OCI-M1 (cell line): ENCODE measurements at regions not wholly inside any gene's neighbourhood (a gene's known extent, or its start where the extent isn't known, plus 50 kb on each side); places are given as distances from the start of the nearest gene placed in this dataset.

Experiments used
- DNase-seq: peaks from one replicate; lab custom pipeline; 2025; lab: John Stamatoyannopoulos, UW

DNA sequence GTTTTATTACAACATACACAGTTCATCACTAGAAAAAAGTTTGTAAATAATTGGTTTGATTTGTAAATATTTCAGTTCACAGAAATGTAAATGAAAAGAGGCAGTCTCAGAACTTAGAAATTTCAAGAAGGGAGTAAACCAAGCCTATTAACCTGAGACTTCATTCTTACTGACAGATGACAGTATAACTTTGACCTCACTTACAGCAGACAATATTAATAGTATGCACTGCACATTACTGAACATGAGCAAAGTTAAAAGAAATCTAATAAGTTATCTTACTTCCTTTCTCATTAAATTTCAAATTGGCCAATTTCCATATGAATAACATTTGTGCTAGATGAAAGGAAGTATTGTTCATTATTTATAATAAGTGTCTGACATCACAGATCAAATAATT is 235.8 kb downstream of the SLC6A15 start:
- DNase-seq: no peak

DNA sequence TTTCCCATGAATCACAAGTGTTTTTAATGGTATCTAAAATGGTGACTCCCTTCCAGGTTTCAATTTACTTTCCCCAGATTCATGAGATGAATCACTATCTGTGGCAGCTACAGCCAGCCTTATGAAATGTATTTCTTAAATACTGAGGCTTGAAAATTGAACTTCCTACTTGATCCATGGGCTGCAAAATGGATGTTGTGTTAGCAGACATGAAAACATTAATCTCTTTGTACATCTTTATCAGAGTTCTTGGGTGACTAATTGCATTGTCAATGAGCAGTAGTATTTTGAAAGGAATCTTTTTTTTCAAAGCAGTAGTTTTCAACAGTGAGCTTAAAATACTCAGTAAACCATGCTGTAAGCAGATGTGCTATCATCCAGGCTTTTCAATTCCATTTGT is 250.8 kb downstream of the SLC6A15 start:
- DNase-seq: no peak

GRCh38 chr12:84660139-84660538 is 252.5 kb downstream of the SLC6A15 start:
- no peak for DNase-seq

DNA sequence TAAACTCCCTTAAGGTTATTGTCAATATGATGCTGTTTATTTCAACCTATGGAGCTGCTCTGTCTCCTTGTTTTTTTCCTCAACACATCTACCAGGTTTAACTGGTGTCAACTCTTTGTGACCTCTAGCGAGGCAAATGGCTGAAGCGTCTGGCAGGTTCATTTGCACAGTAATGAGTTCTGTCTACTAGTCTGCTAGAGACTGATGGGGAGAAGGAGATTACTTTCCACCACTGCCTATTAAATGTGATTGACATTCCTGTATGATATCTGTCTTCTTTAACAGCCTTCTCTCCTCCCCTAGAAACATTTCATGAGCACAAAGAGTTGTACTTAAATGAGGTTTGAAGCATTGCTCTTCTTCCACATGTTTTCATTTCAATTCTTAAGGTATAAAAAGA is 253.7 kb downstream of the SLC6A15 start:
- DNase-seq: no peak

- no peak for DNase-seq
These were observed 255.9 kb downstream of the SLC6A15 start for GRCh38 chr12:84656705-84657104.

DNA sequence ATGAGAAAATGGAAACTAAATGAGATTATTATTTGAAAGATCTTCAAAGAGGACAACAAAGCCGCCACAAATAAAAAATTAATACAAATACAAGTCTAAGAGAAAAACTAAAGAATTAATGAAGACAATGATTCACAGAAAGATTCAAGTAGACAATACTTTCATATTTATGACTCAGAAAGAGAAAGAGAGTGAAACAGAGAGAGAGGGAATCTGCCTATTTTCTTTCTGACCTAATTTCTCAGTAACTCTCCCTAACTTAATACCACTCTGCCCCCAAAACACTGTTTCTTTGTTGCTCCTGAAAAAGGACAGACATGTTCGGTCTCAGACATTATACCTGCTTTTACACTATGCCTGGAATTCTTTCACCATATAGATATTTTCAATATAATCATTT is 259.1 kb downstream of the SLC6A15 start:
- DNase-seq: no peak

GRCh38 chr12:84648425-84648824 is 264.2 kb downstream of the SLC6A15 start:
- no peak for DNase-seq

DNA sequence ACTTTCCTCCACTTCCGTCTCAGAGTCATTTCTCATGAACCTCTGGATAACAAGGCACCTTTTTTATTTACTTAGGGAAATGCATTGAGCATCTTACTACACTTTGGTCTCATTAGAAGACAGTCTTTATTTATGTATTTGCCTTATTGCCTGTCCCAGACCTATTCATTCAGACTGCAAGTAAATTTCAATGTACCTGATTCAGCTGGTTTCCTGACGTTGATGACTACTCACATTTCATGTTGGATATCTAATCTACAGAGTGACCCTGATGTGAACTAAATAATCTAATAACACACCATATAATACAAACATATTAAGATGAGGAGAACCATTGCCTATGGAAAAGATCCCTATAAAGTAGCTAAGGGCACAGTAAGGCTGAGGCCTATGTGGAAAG is 267.7 kb downstream of the SLC6A15 start:
- DNase-seq: no peak

DNA sequence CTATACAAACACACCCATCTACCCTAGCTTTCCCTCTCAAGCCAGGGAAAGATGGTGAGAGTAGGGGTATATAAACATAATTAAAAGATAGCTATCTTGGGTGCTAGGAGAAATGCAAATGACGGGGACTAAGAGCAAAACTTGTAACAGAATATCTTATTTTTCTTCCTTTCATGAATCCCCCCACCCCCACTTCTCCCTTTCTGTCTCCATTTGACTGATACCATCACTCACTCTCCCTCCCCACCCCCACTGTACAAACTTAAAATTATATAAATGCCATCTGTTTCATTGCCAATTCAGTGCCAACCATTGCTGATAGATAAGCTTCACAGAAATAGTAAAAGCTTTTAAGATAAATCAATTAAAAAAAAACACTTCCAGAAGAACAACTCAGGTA is 268.6 kb downstream of the SLC6A15 start:
- DNase-seq: no peak

- DNase-seq: no peak
These were observed 270.6 kb downstream of the SLC6A15 start for GRCh38 chr12:84641940-84642545.

DNA sequence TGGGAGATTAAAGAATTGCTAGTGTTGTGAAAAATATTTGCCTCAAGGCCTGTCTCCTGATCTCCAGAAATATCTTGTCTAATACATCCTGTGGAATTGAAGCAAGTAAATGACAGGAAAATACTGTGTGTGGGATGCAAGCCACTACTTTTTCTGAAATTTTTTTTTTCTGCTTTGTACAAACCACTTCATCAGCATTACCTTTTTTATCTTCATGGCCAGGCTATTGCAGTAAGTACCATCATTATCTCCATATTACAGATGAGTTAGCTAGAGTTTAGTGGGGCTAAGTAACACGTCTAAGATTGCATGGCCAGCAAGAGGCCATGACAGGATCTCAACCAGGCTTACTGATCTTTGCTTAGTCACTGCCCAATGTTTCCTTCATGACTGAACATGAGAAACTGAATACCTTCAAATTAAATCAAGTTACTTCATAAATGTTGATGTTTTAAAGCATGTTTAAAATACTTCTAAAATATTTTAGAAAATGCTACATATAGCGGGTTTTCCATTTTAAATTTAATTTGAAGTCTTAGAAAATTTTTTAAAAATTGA is 273.7 kb downstream of the SLC6A15 start:
- peak; percentile 84 for DNase-seq

DNA sequence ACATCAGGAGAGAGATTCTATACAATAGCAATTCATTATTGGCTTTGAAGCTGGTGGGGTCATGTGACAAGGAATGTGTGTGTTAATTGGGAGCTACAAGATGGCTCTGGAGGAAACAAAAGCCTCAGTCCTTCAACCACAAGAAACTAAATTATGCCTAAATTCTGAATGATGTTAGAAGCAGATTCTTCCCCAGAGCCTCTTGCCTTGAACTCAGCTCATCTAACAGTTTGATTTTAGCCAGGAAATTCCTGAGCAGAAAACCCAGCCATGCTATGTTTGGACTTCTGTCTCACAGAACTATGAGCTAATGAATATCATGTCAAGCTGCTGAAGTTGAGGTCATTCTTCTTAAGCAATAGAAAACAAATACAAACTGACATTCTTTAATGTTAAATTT is 274.7 kb downstream of the SLC6A15 start:
- no peak for DNase-seq

DNA sequence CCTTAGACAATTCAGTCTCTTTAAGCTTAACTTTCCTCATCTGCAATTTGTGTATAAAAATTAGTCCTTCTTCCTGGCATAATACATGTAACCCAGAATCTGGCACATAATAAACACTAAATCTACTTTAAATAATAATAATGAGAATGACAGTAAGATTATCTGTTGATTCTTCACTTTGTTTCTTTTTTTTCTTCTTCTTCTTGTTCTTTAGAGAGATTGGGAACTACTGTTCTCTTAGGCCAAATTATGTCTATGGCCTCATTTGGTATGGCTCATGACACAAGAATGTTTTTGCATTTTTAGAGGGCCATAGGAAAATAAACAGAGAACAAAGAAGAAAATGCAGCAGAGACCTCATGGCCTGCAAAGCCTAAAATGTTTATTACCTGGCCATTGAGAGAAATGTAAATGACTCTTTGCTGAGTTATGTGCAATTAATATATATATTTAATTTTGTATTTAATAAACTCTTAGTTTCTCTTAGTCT is 275.8 kb downstream of the SLC6A15 start:
- no peak for DNase-seq

GRCh38 chr12:84634526-84634925 is 278.1 kb downstream of the SLC6A15 start:
- DNase-seq: no peak

DNA sequence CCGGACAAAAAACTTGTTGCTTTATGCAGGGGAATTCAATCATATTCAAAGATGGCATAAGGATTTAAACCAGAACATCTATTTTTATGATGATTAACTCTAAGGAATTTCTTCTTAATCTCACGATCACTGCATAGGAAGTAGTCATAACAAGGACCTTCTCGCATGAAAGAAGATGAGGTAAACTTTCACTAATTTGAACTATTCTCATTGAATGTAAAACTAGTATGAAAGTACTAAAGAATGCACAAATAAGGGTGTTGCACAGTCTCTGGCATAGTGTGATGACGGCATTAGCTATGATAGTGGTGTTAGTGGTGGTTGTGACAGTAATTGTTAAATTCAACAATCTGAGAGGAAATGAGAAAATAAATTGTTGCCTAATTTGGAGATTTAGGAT is 280.0 kb downstream of the SLC6A15 start:
- no peak for DNase-seq

- DNase-seq: no peak
These were observed 281.6 kb downstream of the SLC6A15 start for GRCh38 chr12:84631020-84631419.

GRCh38 chr12:84627593-84627992 is 285.0 kb downstream of the SLC6A15 start:
- no peak for DNase-seq

DNA sequence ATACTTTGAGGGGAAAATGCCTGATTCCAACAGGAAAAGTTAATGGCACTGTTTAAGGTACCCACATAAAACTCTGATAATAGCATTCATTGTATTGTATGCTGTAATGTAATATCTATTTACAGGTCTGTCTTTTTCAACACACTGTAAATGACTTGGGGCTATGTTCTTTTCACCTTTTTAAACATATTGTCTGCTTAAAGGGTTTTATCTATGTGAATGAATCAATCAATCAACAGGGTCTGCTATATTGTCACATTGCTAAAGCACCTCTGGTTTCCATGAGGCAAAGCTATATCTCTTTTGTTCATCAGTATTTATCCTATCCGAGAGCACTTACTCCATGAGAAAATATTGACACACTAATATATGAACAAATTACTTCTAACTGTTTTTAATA is 288.0 kb downstream of the SLC6A15 start:
- DNase-seq: no peak

DNA sequence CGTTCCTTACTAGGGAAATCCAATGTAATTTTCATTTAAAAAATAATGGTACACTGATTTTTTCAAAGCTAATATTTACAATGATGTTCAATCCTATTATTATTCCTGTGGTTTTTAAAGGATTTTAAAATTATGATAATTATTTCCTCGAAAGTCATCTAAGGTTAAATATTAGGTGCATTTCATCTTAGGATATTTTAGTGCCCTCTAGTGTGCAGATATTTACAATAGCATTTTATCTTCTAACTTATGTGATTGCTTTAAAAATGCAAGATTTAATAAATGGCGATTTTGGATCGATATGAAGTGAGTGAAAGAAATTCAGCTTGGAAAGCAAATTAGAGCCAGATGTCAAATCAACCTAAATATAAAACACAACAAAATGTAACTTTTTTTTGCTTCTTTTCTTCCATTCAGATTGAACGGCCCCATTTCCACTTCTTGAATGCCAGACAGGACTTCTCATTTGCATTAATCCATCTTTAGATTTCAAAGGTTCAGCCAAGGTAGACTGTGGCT is 293.5 kb downstream of the SLC6A15 start:
- peak; percentile 6 for DNase-seq

GRCh38 chr12:84607170-84607819 is 305.3 kb downstream of the SLC6A15 start:
- no peak for DNase-seq

- DNase-seq: no peak
These were observed 306.6 kb downstream of the SLC6A15 start for GRCh38 chr12:84605983-84606382.

DNA sequence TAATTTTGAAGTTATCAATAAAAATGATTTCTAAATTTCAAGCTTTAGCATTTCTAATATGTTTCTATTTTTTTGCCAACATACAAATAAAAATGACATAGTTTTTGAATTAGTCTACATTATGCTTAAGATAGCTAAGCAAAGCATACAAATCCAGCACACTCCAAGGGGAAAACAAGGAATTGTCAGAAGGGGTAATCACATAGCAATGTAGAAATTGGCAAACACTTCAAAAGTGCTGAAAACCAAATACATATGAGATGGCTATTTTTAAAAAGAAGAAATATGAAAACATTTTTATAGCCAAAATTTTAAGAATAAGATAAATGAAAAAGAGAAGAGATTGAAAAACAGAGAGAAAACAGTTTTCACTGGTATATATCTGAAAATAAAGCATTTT is 308.0 kb downstream of the SLC6A15 start:
- no peak for DNase-seq

DNA sequence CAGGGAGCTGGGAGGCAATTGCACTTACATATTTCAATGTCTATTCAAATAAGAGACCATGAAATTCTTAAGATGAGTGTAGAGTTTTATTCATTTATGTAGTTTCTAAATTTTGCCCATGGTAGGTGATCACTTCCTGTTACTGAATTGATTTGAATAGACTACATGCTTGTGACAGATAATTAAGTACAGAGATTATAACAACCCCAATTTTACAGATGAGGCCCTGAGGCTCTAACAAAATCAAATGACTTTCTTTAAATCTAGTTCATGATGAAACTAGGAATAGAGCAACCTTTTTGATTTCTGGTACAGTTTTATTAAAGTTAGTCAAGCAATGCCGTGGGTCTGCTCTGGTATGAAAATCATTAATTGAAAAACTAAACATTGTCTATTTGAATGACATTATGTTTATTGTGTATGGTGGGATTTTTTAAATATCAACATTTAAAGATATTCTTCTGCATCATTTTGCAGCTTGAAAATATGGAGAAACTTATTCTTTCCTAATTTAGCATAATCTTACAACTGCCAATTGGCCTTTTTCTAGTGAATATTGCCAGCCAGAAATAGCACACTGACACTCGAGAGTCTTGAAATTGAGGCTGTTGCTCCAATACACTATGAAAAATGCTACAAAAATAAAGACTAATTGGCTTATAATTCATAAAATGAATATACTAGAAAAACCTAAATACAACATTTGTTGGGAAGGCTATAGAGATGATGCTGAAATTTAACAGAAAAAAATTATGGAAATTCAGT is 308.9 kb downstream of the SLC6A15 start:
- DNase-seq: no peak
